ENCODE measurements at regions not wholly inside any gene's neighbourhood (a gene's known extent, or its start where the extent isn't known, plus 50 kb on each side); places are given as distances from the start of the nearest gene placed in this dataset.

DNA sequence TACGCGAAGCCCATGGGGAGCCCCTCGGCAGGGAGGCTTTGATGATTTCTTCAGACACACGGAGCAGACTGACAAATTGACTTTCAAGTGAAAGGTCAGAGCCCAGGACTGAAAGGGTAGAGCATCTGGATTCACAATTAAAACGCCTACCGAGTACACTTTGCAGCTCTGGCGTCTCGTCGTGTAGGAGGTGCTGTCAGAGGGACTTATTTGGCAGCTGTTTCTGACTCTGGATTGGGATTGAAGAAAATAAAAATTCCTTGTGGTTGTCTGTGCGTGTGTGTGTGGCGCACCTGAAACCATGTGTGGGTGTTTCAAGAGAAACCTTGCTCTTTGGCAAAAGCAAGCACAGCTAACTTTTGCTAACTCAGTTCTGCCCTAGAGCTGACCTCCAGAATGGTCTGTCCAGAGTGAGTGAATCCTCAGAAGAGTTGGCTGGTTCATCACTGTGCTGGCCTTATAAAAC lies 348.7 kb downstream of the HLX start:
- TF ChIP-seq, protein P1, sequence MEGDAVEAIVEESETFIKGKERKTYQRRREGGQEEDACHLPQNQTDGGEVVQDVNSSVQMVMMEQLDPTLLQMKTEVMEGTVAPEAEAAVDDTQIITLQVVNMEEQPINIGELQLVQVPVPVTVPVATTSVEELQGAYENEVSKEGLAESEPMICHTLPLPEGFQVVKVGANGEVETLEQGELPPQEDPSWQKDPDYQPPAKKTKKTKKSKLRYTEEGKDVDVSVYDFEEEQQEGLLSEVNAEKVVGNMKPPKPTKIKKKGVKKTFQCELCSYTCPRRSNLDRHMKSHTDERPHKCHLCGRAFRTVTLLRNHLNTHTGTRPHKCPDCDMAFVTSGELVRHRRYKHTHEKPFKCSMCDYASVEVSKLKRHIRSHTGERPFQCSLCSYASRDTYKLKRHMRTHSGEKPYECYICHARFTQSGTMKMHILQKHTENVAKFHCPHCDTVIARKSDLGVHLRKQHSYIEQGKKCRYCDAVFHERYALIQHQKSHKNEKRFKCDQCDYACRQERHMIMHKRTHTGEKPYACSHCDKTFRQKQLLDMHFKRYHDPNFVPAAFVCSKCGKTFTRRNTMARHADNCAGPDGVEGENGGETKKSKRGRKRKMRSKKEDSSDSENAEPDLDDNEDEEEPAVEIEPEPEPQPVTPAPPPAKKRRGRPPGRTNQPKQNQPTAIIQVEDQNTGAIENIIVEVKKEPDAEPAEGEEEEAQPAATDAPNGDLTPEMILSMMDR (IDR thresholded peaks at IDR 0.05; ENCODE audit: low read length): no peak
- no peak for TF ChIP-seq EZH2 (IDR thresholded peaks at IDR 0.05; ENCODE audit: borderline replicate concordance, low read length)
